Progenitor cell of endocrine pancreas (in vitro differentiated cells): ENCODE measurements at regions not wholly inside any gene's neighbourhood (a gene's known extent, or its start where the extent isn't known, plus 50 kb on each side); places are given as distances from the start of the nearest gene placed in this dataset.

Experiments
- DNase-seq: peaks from one replicate; pipeline ENCODE4 v3.0.0; 2021; ENCODE audit warnings: low spot score; ENCODE audit not compliant: unreplicated experiment
- H3K27ac Mint-ChIP-seq: 2 replicates; pipeline ENCODE4 v1.8.0; 2021; ENCODE audit warnings: mild to moderate bottlenecking, moderate library complexity, mixed read lengths
- H3K27me3 Mint-ChIP-seq: 2 replicates; pipeline ENCODE4 v1.8.0; 2021; ENCODE audit warnings: mixed read lengths
- H3K36me3 Mint-ChIP-seq: 2 replicates; pipeline ENCODE4 v1.8.0; 2022; ENCODE audit warnings: mixed read lengths; ENCODE audit not compliant: insufficient read depth
- H3K4me1 Mint-ChIP-seq: 2 replicates; pipeline ENCODE4 v1.8.0; 2021; ENCODE audit warnings: low read depth, mixed read lengths
- H3K4me3 Mint-ChIP-seq: 2 replicates; pipeline ENCODE4 v1.8.0; 2021; ENCODE audit warnings: low read depth, mild to moderate bottlenecking, moderate library complexity, mixed read lengths
- H3K9me3 Mint-ChIP-seq: 2 replicates; pipeline ENCODE4 v1.8.0; 2021; ENCODE audit warnings: low read depth, mixed read lengths
- TF ChIP-seq, protein P1 (sequence below): fragments of 200-600 bp; sonication (generic); IDR thresholded peaks from one replicate; pipeline ENCODE4 v1.5.0; 2021; ENCODE audit warnings: antibody characterized with exemption, mild to moderate bottlenecking; ENCODE audit not compliant: unreplicated experiment

DNA sequence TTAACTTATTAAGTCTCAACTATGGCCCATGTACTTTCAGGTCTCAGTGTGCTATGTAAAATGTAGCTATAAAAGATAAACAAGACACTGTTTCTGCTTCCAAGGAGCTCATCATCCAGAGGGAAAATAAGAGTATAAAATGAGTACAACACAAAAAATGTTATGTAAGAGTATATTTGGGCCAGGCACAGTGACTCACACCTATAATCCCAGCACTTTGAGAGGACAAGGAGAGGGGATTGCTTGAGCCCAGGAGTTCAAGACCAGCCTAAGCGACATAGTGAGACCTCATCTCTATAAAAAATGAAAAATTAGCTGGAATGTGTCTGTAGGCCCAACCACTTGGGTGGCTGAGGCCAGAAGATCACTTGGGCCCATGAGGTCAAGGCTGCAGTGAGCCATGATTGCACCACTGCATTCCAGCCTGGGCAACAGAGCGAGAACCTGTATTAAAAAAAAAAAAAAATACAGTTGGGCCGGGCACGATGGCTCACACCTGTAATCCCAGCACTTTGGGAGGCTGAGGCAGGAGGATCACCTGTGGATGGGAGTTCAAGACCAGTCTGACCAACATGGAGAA lies 124.0 kb downstream of the EDN1 start:
- Mint-ChIP-seq H3K36me3 (no peaks in the 10 kb centered on the region), H3K4me3 (no peak overlapping the region), H3K4me1 (no peaks in the 10 kb centered on the region), H3K27ac (no peak overlapping the region), H3K27me3 (no peaks in the 10 kb centered on the region), H3K9me3 (peaks cover 9% of the 10 kb centered on the region)
- DNase-seq = no peak
- TF ChIP-seq, protein P1, sequence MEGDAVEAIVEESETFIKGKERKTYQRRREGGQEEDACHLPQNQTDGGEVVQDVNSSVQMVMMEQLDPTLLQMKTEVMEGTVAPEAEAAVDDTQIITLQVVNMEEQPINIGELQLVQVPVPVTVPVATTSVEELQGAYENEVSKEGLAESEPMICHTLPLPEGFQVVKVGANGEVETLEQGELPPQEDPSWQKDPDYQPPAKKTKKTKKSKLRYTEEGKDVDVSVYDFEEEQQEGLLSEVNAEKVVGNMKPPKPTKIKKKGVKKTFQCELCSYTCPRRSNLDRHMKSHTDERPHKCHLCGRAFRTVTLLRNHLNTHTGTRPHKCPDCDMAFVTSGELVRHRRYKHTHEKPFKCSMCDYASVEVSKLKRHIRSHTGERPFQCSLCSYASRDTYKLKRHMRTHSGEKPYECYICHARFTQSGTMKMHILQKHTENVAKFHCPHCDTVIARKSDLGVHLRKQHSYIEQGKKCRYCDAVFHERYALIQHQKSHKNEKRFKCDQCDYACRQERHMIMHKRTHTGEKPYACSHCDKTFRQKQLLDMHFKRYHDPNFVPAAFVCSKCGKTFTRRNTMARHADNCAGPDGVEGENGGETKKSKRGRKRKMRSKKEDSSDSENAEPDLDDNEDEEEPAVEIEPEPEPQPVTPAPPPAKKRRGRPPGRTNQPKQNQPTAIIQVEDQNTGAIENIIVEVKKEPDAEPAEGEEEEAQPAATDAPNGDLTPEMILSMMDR = no peak

DNA sequence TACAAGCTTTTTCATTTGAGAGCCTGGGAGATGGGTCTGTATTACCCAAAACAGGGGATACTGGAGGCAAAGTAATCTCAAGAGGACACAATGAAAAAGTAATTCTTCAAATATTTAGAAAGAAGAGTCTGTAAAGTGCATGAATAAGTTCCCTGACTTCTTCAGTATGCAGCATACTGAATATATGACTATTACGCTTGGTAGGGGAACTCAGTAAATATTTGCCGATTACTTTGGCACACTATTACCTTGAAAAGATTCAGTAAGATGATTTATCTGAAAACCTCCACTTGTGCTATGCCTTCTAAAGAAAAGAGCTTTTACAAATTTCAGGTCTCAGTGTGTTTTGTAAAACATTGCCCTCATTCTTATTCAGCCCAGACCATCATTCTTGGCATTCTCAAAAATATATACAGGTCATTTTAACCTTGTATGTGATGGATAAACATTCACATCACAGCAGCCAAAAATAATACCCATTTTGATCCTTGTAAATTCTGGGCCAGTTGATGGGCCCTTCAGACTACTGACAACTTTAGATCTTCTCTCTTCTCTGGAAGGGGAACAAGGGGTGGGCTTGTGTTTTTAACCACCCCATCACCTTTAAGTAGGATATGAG lies 125.9 kb downstream of the EDN1 start:
- no peaks in the 10 kb centered on the region for H3K36me3 Mint-ChIP-seq
- no peaks in the 10 kb centered on the region for H3K27me3 Mint-ChIP-seq
- H3K9me3 Mint-ChIP-seq = peaks cover 9% of the 10 kb centered on the region
- peaks cover 14% of the 10 kb centered on the region for H3K4me1 Mint-ChIP-seq
- no peak for DNase-seq
- TF ChIP-seq, protein P1 = no peak
- no peak overlapping the region for H3K4me3 Mint-ChIP-seq
- no peak overlapping the region for H3K27ac Mint-ChIP-seq

DNA sequence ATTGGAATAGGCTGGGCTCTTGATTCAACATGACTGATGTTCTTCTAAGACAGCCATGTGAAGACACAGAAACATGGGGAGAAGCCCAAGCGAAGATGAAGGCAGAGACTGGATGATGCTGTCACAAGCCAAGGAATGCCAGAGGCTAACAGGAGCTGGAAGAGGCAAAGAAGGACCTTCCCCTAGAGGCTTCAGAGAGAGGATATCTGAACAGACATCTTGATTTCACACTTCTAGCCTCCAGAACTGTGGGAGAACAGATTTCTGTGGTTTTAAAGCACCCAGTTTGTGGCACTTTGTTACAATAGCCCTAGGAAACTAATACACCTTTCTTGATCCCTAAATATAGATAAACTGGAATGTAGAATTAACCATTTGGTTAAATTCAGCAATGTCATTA lies 127.0 kb downstream of the EDN1 start:
- peaks cover 9% of the 10 kb centered on the region for H3K9me3 Mint-ChIP-seq
- TF ChIP-seq, protein P1 = no peak
- H3K27ac Mint-ChIP-seq = no peak overlapping the region
- no peak for DNase-seq
- H3K27me3 Mint-ChIP-seq = no peaks in the 10 kb centered on the region
- H3K4me1 Mint-ChIP-seq = peaks cover 14% of the 10 kb centered on the region
- no peaks in the 10 kb centered on the region for H3K36me3 Mint-ChIP-seq
- no peak overlapping the region for H3K4me3 Mint-ChIP-seq

DNA sequence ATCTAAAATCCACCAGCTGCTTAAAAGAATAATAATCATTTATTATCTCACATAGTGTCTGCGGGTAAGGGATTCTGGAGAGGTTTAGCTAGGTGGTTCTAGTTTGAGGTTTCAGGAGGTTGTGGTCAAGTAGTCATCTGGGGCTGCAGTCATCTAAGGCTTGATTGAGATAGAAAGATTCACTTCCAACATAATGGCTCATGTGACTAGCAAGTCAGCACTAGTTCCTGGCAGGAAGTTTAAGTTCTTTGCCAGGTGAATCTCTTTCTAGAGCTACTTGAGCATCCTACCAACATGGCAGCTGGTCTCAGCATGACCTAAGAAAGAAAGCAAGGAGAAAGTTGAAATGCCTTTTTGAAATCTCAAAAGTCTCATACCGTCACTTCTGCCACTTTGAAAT lies 128.8 kb downstream of the EDN1 start:
- no peak for DNase-seq
- Mint-ChIP-seq H3K27ac (no peak overlapping the region), H3K4me3 (no peak overlapping the region), H3K27me3 (peaks cover 3% of the 10 kb centered on the region), H3K4me1 (peaks cover 14% of the 10 kb centered on the region), H3K9me3 (peaks cover 9% of the 10 kb centered on the region), H3K36me3 (no peaks in the 10 kb centered on the region)
- TF ChIP-seq, protein P1 = no peak

DNA sequence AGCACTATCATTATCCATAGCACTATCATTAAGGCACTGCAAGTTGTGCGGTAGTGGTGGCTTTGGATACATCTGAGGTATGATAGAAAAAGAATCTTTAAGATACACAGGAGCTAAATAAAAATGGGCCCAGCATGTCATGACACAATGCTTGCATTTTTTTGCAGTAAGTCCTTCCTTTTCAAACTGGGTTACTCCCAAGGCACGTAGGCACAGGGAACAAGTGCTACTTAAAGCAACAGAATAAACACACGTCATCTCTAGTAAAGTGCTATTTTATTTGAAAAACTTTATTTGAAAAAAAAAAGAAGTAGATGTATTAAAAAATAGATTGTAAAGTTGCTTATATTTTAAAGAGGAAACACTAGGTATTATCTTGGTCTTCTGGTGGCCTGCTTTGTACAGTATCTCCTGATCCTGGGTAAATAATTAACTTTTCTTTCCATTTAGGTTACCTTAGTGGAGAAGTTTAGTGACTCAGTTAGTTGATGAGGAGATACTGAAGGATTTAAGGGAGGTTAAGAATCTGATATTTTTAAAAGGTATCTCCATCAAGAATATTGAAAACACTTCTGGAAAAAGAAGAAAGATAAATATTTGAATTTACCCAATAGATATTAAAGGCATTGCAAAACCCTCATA lies 129.6 kb downstream of the EDN1 start:
- TF ChIP-seq, protein P1 = no peak
- H3K4me1 Mint-ChIP-seq = peaks cover 14% of the 10 kb centered on the region
- no peak overlapping the region for H3K27ac Mint-ChIP-seq

More for the DNA sequence above, 129.6 kb downstream of the EDN1 start:
- peaks cover 9% of the 10 kb centered on the region for H3K9me3 Mint-ChIP-seq
- H3K4me3 Mint-ChIP-seq = no peak overlapping the region
- no peaks in the 10 kb centered on the region for H3K36me3 Mint-ChIP-seq
- H3K27me3 Mint-ChIP-seq = peaks cover 4% of the 10 kb centered on the region
- DNase-seq = no peak
